DMS 273 treated with DMSO at 0.1 percent for 48 hours (cell line): ENCODE measurements at regions not wholly inside any gene's neighbourhood (a gene's known extent, or its start where the extent isn't known, plus 50 kb on each side); places are given as distances from the start of the nearest gene placed in this dataset.
"Not testable (repeated sequence)": the region's sequence is repeated elsewhere in the genome, so short reads cannot be mapped to it uniquely, and the experiment has no call there.

Experiments used
- DNase-seq: peaks from one replicate; lab custom pipeline; 2025; lab: John Stamatoyannopoulos, UW

DNA sequence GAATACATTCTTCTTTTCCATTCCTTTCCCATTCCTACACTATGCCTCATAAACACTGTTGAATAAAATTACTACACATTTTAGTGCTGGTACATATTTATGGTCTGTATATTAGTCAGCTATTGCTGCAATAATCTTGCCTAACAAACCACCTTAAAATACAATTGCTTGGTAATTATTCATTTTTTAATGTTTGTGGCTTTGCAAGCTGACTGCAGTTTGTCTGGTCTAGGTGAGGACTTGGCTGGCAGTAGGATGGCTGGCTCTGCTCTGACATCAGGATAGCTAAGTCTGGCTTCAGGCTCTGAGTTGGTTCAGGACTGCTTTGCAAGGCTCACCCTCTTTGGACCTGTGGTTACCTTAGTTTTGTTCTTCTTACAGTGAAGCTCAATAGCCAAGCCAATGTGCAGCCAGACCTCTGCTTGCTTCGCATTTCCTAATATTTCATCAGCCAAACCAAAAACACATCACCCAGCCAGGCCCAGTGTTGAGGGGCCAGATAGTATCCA is 913.4 kb upstream of the RAG2 start:
- DNase-seq: no peak

DNA sequence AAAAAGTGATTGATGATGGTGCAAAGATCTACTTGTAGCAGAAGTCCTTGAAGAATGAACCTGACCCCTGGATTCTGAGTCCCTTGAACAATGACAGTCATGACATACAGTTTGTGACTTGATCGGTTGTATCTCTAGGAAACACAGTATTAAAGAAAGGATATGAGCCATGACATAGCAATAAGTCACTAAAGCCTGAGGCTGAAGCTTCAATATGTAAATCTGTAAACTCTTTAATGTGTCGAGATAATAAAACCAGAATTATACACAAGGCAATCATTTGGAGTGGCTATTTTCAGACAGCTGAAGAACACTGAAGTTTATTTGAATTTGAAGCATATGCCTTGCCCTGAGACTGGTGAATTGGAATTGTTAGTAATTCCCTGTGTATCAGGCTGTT is 911.5 kb upstream of the RAG2 start:
- no peak for DNase-seq

DNA sequence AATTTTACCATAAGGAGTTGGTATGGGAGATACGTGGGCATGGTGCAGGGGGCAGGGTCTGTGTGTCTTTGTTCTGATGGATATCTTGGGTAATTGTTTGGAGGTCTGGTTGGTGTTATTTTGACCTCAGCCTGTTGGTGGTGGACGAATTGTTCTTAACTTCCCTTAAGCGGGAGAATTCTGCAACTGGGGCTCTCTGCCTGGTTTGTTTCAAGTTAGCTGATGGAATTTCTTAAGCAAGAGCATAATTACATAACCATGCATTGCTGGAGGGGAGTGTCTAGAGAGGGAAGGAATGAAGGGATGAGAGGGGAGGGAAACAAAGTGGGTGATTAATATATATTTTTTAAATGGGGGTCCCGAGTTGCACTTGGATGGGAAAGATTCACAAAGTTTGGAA is 908.5 kb upstream of the RAG2 start:
- DNase-seq: no peak

DNA sequence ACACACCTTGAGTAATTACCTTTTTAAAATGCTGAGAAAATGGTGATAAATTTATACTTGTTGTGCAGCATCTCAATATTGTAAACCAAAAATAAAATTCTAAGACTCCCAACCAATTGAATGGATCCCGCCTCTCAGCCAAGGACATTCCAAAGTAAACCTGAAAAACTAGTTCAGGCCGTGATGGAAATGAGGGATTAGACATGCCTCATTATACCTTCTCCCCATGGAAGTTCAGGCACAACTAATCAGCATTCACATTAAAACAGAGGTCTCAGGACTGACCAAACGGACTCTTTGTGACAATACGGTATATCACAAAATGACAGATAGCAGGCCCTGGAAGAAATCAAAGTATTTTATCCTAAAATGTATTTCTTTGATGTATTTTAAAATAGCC is 907.4 kb upstream of the RAG2 start:
- DNase-seq: no peak

DNA sequence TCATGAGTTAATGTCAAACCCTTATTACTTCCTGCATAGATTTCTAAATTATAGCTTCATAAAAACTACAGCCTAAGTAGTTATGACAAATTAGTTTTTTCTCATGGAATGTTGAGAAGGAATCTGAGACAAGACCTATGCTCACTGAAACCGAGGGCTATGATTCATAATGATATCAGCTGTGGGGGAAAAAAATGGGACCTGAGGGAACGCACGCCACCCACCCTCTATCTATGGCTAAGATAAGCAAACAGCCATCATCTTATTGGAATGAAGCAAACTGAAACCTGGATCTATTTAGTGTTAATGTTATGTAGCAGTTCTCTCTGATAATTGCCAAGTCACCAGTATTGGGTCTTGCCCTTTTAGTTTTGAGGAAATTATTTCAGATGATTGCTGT is 906.9 kb upstream of the RAG2 start:
- DNase-seq: no peak

- no peak for DNase-seq
Measured at GRCh38 chr11:37504060-37504611, 906.1 kb upstream of the RAG2 start.

- no peak for DNase-seq
Measured at GRCh38 chr11:37503411-37504059, 905.5 kb upstream of the RAG2 start.

DNA sequence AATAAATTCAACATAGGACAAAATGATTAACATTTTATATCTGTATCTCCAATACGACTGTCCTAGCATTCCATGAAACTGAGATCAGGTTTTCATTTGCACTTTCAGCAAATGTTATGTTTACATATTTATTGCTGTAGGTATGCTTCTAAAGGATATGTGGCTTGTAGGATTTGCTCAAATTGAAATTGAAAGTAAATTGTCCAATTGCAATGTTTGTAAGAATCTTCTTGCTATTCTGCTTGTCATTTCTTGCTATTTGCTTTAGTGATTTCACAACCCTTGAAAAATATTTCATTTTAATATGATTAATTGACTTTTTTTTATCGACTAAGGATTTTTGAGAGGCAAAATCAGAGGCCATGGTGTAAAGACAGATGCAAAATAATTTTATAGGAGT is 904.2 kb upstream of the RAG2 start:
- no peak for DNase-seq

DNA sequence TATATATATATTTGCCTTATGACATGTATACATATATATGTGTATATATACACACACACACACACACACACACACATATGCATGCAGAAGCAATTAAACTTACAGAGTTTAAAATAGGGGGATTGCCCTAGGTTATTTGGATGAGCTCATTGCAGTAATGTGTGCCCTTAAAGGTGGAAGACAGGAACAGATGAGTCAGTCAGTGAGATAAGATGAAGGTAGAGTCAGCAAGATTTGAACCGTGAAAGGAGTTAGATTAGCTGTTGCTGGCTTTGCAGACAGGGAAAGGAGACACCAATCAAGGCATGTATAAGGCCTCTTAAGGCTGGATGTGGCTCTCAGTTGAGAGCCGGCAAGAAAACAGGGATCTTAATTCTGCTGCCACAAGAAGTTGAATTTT is 902.4 kb upstream of the RAG2 start:
- no peak for DNase-seq

DNA sequence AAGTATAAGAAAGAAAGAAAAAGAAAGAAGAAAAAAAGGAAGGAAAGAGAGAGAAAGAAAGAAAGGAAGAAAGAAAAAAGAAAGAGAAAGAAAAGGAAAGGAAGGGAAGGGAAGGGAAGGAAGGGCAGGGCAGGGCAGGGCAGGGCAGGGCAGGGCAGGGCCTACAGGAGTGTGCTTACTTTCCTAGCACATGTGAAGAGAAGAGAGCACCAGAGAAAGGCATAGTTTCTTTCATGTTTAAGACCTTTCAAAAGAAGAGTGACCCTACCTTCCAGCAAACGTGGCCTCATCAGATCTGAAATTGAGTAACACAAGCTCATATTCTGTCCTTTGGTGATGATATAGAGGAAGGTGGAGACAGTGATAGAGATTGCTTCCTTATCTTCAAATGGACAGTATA is 899.3 kb upstream of the RAG2 start:
- no peak for DNase-seq

- no peak for DNase-seq
Measured at GRCh38 chr11:37496201-37496600, 898.2 kb upstream of the RAG2 start.

- DNase-seq: no peak
Measured at GRCh38 chr11:37484298-37484697, 886.3 kb upstream of the RAG2 start.

DNA sequence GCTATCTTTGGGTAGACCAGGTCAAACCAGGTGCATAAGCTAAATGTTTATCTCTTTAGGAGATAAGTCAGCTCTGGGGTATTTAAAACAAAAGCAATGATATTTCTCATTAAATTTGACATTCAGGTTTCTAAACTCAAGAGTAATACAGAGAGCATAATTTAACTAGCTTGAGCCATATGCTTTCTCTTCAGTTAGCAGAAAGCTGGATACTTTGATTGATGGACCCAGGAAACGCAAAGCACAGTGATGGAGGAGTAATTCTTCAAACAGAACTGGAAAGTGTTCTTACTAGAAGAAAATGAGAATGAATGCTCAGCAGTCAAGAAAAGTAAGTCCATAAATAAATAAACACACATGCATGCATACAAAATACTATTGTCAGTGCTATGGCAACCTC is 885.7 kb upstream of the RAG2 start:
- no peak for DNase-seq

GRCh38 chr11:37474889-37475288 is 876.9 kb upstream of the RAG2 start:
- DNase-seq: no peak

DNA sequence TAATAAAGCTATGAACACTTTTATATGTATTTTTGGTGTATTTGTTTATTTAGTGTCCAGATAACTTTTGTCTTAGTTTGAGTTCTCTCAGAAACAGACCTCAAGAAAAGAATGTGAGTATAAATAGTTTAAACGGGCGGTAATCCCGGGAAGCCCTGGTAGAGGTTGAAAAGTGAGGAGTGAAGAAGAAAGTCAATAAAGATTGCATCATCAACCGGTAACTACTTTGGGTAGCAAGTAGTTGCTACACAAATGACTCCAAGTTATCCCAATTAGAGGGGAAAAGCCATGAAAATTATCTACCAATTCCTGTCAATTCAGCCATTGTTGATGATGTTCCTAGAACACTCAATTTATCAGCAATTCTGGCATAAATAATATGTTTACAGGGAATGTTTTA is 870.3 kb upstream of the RAG2 start:
- no peak for DNase-seq

DNA sequence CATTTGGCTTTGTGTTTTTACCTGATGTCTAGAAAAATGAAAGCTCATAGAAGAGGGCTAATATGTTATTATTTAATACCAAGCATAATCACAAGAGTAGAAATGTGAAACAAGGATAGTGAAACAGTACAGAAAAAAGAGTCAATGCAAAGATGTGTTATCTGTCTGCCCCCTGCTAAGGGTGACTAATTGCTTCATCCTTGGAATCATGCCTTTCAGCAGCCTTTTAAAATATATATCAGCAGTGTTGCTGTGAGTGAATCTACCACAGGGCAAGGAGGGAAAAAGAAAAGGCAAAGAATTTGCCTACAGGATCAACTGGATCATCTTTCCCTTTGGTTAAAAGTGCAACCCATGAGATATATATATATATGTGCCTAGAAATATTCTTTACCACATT is 867.2 kb upstream of the RAG2 start:
- no peak for DNase-seq

- no peak for DNase-seq
Measured at GRCh38 chr11:37459456-37459855, 861.4 kb upstream of the RAG2 start.

GRCh38 chr11:37456746-37457145 is 858.7 kb upstream of the RAG2 start:
- no peak for DNase-seq

- DNase-seq: no peak
Measured at GRCh38 chr11:37451903-37452302, 853.9 kb upstream of the RAG2 start.

- DNase-seq: no peak
Measured at GRCh38 chr11:37450613-37451012, 852.6 kb upstream of the RAG2 start.

DNA sequence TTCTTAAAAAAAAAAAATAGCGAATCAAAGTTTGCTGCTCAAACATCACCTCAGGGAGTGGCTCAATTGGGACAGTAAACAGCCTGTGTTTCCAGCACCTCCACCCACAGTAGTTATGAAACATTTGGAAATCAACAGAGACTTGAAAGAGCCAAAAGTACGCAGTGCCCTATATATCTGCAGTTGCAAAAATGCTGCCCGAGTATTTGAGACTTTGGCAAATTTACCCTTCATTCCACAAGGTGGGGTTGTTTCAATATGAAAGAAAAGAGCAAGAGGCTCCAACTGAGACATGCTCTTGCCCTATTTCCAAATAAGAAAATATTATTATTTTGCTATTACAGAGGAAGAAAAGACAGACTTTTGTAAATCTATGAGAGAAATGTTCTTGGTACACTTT is 851.1 kb upstream of the RAG2 start:
- DNase-seq: no peak

- no peak for DNase-seq
Measured at GRCh38 chr11:37442576-37442975, 844.5 kb upstream of the RAG2 start.

GRCh38 chr11:37431633-37432230 is 833.7 kb upstream of the RAG2 start:
- not testable (repeated sequence) for DNase-seq
